DMS 273 (cell line): ENCODE measurements at regions not wholly inside any gene's neighbourhood (a gene's known extent, or its start where the extent isn't known, plus 50 kb on each side); places are given as distances from the start of the nearest gene placed in this dataset.
"Not testable (repeated sequence)": the region's sequence is repeated elsewhere in the genome, so short reads cannot be mapped to it uniquely, and the experiment has no call there.

Experiments used
- DNase-seq: peaks from one replicate; lab custom pipeline; 2025; ENCODE audit not compliant: unreplicated experiment; lab: John Stamatoyannopoulos, UW

DNA sequence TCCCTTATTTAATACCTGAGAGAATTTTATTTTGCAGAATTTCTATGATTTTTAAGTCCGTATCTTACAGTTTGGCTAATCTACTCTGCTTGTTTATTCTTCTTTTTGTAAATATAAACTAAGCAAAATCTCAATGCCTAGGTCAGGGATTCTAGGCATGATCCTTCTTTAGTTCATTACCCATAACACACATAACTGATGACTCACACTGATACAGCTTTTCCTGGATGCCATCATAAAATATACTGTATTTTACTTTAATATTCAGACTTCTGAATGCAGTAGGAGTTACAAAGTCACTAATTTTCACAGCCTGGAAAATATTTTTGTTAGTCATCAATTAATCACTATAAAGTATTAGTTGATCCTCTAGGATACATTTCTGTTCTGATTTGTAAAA lies 898.2 kb upstream of the RAG2 start:
- no peak for DNase-seq

DNA sequence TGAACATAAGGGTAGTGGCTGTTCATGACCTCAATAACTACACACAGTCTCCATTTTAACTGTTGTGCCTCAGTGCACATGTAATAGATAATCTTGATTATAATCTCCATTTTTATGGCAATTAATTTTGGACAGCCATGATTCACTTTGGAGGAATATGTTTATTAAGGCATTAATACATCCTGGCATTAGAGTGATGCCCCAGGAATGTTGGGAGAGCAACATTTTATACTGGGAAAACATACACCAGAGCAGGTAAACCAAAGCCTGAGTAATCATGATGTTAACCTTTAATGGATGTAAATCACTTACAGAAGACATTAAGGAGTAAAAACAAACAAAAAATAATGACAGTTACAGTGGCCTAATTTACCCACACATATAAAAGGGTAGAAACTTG lies 886.3 kb upstream of the RAG2 start:
- no peak for DNase-seq

DNA sequence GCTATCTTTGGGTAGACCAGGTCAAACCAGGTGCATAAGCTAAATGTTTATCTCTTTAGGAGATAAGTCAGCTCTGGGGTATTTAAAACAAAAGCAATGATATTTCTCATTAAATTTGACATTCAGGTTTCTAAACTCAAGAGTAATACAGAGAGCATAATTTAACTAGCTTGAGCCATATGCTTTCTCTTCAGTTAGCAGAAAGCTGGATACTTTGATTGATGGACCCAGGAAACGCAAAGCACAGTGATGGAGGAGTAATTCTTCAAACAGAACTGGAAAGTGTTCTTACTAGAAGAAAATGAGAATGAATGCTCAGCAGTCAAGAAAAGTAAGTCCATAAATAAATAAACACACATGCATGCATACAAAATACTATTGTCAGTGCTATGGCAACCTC lies 885.7 kb upstream of the RAG2 start:
- DNase-seq: no peak

DNA sequence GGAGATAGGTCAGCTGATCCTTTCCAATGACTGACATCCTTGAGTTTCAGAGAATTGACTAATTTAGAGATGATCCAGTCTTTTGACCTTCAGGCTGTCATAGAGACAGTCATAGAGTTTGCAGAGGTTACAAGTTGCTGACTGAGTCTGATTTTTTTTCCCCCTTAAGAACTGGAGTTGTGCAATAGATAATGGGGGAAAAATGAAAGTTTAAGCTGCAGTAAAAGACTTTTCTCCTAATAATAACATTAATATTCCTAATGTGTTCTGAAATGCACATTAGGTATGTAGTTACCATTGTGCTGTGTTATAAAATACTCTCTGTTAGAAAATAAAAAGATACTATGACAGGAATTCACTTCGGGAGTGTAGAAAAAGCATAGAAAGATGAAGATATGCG lies 876.9 kb upstream of the RAG2 start:
- no peak for DNase-seq

DNA sequence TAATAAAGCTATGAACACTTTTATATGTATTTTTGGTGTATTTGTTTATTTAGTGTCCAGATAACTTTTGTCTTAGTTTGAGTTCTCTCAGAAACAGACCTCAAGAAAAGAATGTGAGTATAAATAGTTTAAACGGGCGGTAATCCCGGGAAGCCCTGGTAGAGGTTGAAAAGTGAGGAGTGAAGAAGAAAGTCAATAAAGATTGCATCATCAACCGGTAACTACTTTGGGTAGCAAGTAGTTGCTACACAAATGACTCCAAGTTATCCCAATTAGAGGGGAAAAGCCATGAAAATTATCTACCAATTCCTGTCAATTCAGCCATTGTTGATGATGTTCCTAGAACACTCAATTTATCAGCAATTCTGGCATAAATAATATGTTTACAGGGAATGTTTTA lies 870.3 kb upstream of the RAG2 start:
- DNase-seq: no peak

DNA sequence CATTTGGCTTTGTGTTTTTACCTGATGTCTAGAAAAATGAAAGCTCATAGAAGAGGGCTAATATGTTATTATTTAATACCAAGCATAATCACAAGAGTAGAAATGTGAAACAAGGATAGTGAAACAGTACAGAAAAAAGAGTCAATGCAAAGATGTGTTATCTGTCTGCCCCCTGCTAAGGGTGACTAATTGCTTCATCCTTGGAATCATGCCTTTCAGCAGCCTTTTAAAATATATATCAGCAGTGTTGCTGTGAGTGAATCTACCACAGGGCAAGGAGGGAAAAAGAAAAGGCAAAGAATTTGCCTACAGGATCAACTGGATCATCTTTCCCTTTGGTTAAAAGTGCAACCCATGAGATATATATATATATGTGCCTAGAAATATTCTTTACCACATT lies 867.2 kb upstream of the RAG2 start:
- DNase-seq: no peak

DNA sequence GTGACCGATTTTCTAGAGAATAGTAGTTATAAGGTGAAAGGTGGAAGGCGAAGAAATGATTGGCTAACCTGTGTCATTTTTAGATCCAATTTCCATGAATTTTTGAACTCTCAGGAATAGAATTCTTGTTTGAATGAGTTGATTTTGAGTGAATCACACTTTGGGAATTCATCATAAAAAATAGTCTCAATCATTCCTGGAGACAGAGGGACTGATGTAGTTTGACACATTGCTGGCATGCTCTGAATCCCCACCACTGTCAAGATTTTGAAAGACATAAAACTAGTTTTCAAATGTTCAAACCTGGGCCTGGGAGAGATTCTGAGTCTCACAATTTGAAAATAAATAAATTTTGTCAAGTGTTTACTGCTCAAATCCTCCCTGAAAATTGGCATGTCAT lies 861.4 kb upstream of the RAG2 start:
- no peak for DNase-seq

DNA sequence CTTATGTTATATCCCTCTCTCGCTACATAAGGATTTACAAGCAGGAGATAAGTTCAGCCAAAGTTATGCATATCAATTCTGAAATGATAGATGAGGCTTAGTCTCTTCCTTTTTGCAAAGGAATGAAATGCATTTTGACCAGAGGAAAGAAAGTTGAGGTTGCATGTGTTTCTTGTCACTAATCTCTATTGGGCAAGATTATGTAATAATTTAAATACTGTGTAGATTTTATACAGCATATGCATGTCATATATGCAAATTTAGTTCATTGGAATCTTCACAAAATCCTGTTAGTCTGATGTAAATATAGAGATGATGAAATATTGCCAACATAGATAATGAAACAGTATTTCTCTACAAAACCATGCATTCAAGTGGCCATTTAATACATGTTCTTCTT lies 858.7 kb upstream of the RAG2 start:
- no peak for DNase-seq

DNA sequence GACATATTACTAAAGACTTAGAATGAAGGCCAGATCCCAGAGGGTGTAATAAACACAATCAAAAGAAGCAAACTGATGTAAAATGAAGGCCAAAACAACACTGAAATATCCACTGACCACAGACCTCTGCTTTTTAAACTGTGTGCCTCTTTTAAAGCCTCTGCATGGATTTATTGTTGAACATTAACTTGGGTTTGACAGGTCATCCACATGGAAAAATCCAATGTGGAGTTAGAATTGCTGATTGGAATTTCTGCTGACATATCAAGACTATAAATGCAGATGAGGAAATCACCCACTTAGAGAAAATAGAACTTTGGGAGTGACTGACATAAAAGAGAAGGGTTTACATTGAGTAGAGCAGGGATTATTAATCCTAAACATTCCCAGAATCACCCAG lies 853.9 kb upstream of the RAG2 start:
- no peak for DNase-seq

DNA sequence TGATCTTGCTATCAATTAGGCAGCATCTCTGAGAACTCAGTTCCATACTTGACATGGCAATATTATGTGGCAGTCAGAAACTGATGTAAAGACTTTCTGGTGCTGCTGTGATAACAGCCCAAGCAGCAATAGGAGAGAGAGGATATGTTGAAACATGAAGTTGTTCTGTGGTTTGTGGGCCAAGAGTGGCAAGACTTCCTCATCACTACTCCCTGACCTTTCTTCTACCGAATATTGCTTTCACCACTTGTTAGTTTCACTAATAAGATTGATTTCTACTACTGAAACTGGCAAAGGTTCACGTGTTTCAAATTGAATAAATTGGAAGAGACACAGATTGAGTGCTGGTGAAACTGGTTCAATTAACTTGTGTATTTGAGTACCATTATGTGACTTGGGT lies 852.6 kb upstream of the RAG2 start:
- DNase-seq: no peak

DNA sequence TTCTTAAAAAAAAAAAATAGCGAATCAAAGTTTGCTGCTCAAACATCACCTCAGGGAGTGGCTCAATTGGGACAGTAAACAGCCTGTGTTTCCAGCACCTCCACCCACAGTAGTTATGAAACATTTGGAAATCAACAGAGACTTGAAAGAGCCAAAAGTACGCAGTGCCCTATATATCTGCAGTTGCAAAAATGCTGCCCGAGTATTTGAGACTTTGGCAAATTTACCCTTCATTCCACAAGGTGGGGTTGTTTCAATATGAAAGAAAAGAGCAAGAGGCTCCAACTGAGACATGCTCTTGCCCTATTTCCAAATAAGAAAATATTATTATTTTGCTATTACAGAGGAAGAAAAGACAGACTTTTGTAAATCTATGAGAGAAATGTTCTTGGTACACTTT lies 851.1 kb upstream of the RAG2 start:
- peak; percentile 31 for DNase-seq

DNA sequence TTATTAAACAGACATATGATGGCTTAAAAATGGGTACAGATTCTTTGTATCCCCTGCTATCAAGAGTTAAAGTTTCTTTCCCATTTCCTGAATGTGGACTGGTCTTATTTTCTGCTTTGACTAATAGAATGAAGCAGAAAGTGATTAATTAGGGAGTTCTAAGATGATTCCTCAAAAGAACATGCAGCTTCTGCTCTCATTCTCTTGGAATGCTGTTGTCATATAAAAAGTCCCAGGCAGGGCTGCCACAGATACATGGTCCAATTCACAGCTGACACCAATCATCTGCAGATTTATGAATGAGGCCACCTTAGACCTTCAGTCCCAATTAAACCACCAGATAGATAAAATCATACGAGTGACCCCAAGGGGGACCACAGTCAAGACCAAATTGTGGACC lies 844.5 kb upstream of the RAG2 start:
- DNase-seq: no peak

DNA sequence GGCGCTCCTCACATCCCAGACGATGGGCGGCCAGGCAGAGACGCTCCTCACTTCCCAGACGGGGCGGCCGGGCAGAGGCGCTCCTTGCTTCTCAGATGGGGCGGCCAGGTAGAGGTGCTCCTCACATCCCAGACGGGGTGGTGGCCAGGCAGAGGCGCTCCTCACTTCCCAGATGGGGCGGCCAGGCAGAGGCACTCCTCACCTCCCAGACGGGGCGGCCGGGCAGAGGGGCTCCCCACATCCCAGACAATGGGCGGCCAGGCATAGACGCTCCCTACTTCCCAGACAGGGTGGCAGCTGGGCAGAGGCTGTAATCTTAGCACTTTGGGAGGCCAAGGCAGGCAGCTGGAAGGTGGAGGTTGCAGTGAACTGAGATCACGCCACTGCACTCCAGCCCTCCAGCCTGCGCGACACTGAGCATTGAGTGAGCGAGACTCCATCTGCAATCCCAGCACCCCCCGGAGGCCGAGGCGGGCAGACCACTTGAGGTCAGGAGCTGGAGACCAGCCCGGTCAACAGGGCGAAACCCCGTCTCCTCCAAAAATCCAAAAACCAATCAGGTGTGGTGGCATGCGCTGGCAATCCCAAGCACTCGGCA lies 833.7 kb upstream of the RAG2 start:
- DNase-seq: not testable (repeated sequence)

DNA sequence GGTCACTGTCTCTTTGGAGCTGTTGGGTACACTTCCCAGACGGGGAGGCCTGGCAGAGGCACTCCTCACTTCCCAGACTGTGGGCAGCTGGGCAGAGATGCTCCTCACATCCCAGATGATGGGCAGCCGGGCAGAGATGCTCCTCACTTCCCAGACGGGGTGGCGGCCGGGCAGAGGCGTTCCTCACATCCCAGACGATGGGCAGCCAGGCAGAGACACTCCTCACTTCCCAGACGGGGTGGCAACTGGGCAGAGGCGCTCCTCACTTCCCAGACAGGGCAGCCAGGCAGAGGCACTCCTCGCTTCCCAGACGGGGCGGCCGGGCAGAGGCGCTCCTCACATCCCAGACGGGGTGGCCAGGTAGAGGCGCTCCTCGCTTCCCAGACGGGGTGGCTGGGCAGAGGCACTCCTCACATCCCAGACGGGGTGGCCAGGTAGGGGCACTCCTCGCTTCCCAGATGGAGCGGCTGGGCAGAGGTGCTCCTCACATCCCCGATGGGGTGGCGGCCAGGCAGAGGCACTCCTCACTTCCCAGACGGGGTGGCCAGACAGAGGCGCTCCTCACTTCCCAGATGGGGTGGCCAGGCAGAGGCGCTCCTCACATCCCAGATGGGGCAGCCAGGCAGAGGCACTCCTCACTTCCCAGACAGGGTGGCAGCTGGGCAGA lies 833.1 kb upstream of the RAG2 start:
- DNase-seq: not testable (repeated sequence)

DNA sequence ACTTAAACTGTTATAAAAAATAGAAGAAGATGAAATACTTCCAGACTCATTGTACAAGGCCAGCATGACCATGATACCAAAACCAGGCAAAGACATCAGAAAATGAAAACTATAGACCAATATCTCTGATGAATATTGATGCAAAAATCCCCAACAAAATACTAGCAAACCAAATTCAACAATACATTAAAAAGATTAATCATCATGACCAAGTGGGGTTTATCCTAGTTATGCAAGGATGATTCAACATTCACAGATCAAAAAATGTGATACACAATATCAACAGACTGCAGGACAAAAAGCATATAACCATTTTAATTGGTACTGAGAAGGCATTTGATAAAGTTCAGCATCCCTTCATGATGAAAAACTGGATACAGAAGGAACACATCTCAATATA lies 824.5 kb upstream of the RAG2 start:
- no peak for DNase-seq

DNA sequence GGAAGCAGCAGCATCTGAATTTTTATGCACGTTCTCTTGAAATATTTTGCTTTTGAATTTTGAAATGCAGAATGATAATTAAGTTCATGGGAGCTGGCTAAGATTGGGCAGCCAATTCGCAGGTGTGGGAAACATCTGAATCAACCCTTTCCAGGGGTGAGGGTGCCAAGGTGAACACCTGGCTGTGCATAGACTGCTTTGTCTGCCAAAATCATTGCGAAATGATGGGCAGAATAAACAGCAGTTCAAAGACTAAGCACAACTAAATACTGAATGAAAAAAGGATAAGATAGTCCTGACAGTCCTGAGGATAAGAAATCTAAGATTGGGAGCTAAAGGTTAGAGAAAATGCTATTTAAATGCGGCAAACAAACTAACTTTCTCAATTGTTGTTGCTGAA lies 813.3 kb upstream of the RAG2 start:
- DNase-seq: no peak

DNA sequence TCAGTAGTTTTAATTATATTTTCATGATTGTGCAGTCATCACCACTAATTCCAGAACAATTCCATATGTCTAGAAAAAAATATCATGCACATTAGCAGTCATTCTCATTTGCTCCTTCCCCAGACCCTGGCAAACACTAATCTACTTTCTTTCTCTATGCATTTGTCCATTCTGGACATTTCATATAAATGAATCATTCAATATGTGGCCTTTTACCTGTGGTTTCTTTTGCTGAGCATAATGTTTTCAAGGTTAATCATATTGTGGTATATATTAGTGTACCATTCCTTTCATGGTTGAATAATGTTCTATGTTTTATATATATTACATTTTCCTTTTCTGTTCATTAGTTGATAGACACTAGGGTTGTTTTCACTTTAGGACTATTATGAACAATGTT lies 811.1 kb upstream of the RAG2 start:
- DNase-seq: no peak

DNA sequence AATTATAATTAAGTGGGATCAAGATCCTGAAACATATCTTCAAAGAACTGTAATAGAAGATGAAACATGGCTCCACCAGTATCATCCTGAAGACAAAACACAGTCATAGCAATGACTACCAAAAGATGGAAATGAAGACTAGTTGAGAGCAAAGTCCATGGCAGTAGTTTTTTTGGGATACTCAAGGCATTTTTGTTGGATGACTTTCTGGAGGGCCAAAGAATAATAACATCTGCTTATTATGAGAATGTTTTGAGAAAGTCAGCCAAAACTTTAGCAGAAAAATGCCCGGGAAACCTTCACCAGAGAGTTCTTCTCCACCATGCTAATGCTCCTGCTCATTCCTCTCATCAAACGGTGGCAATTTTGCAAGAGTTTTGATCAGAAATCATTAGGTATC lies 809.4 kb upstream of the RAG2 start:
- no peak for DNase-seq

DNA sequence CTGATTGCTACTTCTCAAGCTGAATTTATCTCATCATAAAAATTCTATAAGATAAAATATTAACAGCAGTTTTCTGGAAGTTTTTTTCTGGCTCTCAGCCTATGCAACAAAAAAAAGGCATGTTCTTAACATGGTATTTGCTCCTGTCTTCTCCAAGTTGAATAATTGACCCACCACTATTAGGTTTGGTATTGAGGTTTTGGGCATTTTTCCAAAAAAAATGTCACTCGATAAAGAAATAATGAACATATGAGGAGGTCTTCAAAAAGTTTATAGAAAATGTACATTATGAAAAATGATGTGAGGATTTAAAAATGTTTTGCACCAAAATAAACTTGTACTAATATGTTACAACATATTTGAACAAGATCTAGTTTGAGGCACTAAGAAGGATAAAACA lies 808.6 kb upstream of the RAG2 start:
- no peak for DNase-seq

DNA sequence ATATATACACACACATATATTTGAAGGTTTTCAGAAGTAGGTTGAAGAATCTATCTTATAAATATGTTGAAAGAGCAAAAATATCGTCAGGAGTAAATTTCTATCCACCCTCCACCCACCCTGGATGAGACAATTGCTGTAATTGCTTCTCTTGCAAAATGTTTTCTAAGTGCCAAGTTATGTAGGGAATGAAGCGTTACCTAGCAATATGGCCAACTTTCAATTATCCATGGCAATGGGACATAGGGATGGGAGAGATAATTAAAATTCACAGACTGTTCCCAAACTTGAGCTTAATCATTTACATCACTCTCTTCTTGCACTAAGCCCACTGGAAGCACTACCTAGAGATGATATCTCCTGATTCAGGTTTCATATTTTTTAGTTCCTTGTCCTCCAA lies 806.2 kb upstream of the RAG2 start:
- DNase-seq: no peak

DNA sequence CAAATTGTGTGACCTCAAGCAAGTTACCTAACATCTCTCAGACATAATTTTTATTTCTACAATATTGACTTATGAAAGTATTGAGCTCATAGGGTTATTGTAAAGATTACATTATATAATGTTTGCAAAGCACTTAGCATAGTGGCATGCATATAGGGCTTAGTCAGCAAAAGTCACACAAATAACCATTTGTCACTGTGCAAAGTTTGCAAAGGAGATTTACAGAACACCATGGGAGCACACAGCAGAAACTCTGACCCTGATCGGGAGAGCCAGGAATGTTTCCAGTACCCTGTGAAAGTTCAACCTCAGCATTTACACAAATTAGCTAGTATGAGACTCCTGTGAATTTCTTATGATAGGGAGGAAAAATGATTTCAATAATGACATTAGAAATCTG lies 804.6 kb upstream of the RAG2 start:
- DNase-seq: no peak

DNA sequence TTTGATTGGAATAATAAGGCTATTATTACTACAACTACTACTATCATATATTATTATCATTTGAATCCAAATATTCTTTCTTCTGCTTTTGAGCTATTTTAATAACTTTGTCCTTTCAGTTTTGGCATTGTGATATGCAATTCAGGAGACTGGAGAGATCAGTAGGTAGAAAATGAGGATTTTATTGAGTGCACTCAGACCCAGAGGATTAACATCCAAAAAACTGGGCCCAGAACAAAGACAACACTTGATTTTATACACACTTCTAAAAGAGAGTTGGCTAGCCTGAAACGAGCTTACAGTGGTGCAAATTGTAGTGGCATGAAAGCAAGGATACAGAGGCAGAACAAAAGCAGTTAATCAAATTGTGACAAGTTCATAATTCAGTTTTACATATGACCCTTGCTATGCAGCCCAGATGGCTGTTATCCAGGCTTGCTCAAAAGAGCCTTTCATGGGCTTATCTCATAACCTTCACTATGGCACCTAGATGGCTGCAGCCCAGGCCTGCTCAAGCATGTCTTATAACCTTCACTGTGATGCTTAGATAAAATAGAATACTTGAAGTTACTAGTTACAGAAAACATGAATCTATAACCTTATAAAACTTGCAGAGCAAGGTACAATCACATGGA lies 796.3 kb upstream of the RAG2 start:
- no peak for DNase-seq

DNA sequence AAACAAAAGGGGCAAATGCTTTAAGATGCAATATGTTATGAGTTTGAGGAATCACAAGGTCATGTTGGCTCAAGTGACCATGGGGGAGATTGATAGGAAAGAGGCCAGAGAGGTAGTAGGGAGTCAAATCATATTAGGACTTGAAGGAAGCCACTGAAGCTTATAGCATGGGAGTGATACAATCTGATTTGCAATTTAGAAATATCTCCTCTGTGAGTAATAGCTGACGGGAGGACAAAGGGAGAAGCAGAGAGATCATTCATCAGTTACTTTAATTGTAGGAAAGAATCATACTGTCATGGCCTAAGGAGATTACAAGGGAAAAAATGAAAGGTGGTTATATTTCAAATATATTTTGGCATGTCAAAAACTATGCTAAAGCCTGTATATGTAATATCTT lies 793.6 kb upstream of the RAG2 start:
- DNase-seq: no peak
